ENCODE measurements at regions not wholly inside any gene's neighbourhood (a gene's known extent, or its start where the extent isn't known, plus 50 kb on each side); places are given as distances from the start of the nearest gene placed in this dataset.

DNA sequence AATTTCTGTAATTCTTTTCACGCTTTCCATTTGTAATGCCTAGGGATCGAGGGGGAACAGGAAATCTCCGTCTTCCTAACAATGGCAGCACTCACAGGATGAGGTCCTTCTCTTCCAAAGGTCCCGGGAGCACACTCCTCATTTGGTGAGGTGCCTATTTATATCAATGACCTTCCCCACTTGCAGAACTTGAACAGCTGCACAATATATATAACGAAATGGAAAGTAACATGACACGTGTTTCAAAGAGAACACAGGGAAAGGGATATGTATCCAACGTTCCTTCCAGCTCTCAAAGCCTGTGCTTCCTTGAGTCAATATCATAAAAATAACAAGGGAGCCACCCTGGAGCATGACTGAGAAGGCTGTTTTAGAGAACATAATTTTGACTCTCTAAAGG lies 78.6 kb upstream of the RBM24 start:
- Mint-ChIP-seq H3K4me1 (ENCODE audit: unreplicated experiment) (no peaks in the 10 kb centered on the region), H3K4me3 (ENCODE audit: unreplicated experiment) (no peak overlapping the region), H3K27me3 (ENCODE audit: unreplicated experiment) (peaks cover 4% of the 10 kb centered on the region), H3K36me3 (ENCODE audit: low read depth, unreplicated experiment) (peaks cover 12% of the 10 kb centered on the region), H3K27ac (ENCODE audit: unreplicated experiment) (no peak overlapping the region), H3K9me3 (ENCODE audit: unreplicated experiment) (peaks cover 11% of the 10 kb centered on the region)
- DNase-seq (ENCODE audit: low spot score): no peak
- TF ChIP-seq, protein P1, sequence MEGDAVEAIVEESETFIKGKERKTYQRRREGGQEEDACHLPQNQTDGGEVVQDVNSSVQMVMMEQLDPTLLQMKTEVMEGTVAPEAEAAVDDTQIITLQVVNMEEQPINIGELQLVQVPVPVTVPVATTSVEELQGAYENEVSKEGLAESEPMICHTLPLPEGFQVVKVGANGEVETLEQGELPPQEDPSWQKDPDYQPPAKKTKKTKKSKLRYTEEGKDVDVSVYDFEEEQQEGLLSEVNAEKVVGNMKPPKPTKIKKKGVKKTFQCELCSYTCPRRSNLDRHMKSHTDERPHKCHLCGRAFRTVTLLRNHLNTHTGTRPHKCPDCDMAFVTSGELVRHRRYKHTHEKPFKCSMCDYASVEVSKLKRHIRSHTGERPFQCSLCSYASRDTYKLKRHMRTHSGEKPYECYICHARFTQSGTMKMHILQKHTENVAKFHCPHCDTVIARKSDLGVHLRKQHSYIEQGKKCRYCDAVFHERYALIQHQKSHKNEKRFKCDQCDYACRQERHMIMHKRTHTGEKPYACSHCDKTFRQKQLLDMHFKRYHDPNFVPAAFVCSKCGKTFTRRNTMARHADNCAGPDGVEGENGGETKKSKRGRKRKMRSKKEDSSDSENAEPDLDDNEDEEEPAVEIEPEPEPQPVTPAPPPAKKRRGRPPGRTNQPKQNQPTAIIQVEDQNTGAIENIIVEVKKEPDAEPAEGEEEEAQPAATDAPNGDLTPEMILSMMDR (IDR thresholded peaks at IDR 0.05; ENCODE audit: unreplicated experiment): no peak

DNA sequence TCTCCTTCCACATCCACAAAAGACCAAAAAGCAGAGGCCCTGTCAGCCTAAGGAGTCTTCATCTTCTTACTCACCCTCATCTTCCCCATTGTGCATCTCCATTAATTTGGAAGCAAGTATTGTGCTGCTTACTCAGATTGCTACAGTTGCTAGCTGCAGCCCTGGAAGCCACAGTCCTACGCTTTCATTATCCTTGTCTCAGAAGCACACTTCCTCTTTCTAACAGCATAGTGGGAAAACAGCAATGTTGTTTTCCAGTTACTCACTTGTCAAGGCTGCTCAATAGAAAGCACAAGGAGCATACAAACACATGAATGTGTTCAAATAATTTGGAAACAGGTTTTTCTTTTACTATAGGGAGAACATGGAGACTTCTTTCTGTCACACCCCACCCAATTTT lies 76.6 kb upstream of the RBM24 start:
- H3K27me3 Mint-ChIP-seq (ENCODE audit: unreplicated experiment): peaks cover 2% of the 10 kb centered on the region
- TF ChIP-seq, protein P1 (IDR thresholded peaks at IDR 0.05; ENCODE audit: unreplicated experiment): no peak
- H3K4me3 Mint-ChIP-seq (ENCODE audit: unreplicated experiment): no peak overlapping the region
- H3K27ac Mint-ChIP-seq (ENCODE audit: unreplicated experiment): no peak overlapping the region
- peaks cover 12% of the 10 kb centered on the region for H3K36me3 Mint-ChIP-seq (ENCODE audit: low read depth, unreplicated experiment)
- peaks cover 11% of the 10 kb centered on the region for H3K9me3 Mint-ChIP-seq (ENCODE audit: unreplicated experiment)
- DNase-seq (ENCODE audit: low spot score): no peak
- H3K4me1 Mint-ChIP-seq (ENCODE audit: unreplicated experiment): no peaks in the 10 kb centered on the region

DNA sequence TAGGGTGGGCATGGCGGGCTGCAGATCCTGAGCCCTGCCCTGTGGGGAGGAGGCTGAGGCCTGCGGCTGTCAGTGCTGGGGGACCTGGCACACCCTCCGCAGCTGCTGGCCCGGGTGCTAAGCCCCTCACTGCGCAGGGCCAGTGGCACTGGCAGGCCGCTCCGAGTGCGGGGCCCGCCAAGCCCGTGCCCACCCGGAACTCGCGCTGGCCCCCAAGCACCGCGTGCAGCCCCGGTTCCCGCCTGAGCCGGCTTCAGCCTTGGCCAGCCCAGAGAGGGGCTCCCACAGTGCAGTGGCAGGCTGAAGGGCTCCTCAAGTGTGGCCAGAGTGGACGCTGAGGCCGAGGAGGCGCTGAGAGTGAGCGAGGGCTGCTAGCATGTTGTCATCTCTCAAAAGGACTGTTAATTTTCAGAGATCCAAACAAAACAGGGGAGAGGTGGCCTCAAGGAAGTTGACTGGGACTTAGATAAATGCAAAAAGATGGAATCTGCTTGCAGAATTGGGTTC lies 74.5 kb upstream of the RBM24 start:
- Mint-ChIP-seq H3K27me3 (ENCODE audit: unreplicated experiment) (peaks cover 2% of the 10 kb centered on the region), H3K9me3 (ENCODE audit: unreplicated experiment) (peaks cover 11% of the 10 kb centered on the region), H3K36me3 (ENCODE audit: low read depth, unreplicated experiment) (peaks cover 12% of the 10 kb centered on the region), H3K4me1 (ENCODE audit: unreplicated experiment) (no peaks in the 10 kb centered on the region), H3K4me3 (ENCODE audit: unreplicated experiment) (no peak overlapping the region), H3K27ac (ENCODE audit: unreplicated experiment) (no peak overlapping the region)
- DNase-seq (ENCODE audit: low spot score): no peak
- TF ChIP-seq, protein P1 (IDR thresholded peaks at IDR 0.05; ENCODE audit: unreplicated experiment): no peak

DNA sequence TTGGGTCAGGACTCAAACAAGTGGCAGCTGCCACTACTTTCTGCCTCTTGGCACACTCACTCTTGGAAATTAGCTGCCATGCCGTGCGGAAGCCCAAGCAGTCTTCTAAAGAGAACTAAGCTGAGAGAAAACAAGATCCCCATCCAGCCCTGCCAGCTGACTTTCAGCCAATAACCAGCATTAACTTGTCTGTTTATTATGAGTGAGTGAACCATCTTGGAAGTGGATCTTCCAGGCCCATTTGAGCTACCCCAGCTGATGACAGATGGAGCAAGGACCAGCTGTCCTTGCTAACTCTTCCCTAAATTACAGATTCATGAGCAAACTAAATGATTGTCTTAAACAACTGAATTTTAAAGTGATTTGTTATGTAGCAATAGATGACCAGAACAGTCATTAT lies 73.9 kb upstream of the RBM24 start:
- no peaks in the 10 kb centered on the region for H3K4me1 Mint-ChIP-seq (ENCODE audit: unreplicated experiment)
- no peak overlapping the region for H3K27ac Mint-ChIP-seq (ENCODE audit: unreplicated experiment)
- H3K4me3 Mint-ChIP-seq (ENCODE audit: unreplicated experiment): no peak overlapping the region
- H3K27me3 Mint-ChIP-seq (ENCODE audit: unreplicated experiment): peaks cover 2% of the 10 kb centered on the region
- H3K36me3 Mint-ChIP-seq (ENCODE audit: low read depth, unreplicated experiment): peaks cover 12% of the 10 kb centered on the region
- TF ChIP-seq, protein P1 (IDR thresholded peaks at IDR 0.05; ENCODE audit: unreplicated experiment): no peak
- peaks cover 11% of the 10 kb centered on the region for H3K9me3 Mint-ChIP-seq (ENCODE audit: unreplicated experiment)
- DNase-seq (ENCODE audit: low spot score): no peak

DNA sequence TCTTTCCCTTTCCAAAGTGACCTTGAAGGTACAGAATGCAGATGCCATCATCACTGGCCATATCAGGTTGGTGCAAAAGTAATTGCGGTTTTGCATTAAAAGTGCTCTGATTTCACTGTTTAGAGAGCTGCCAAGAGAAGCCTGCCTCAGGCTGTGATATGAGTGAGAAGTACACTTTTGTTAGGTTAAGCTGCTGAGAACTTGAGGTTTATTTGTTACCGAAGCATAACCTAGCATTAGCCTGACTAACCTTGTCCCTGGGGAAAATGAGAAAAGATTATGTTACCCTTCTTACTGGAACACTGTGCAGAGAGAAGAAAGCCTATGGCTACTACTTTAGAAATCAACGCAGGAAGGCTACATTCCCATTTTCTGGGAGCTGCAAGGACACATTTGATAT lies 70.5 kb upstream of the RBM24 start:
- TF ChIP-seq, protein P1 (IDR thresholded peaks at IDR 0.05; ENCODE audit: unreplicated experiment): no peak
- no peak overlapping the region for H3K27ac Mint-ChIP-seq (ENCODE audit: unreplicated experiment)
- H3K36me3 Mint-ChIP-seq (ENCODE audit: low read depth, unreplicated experiment): peaks cover 7% of the 10 kb centered on the region

More for the DNA sequence above, 70.5 kb upstream of the RBM24 start:
- no peaks in the 10 kb centered on the region for H3K4me1 Mint-ChIP-seq (ENCODE audit: unreplicated experiment)
- H3K9me3 Mint-ChIP-seq (ENCODE audit: unreplicated experiment): peaks cover 4% of the 10 kb centered on the region
- no peaks in the 10 kb centered on the region for H3K27me3 Mint-ChIP-seq (ENCODE audit: unreplicated experiment)
- DNase-seq (ENCODE audit: low spot score): no peak
- no peak overlapping the region for H3K4me3 Mint-ChIP-seq (ENCODE audit: unreplicated experiment)

All from endothelial cell (in vitro differentiated cells).